GM19397 (cell line): ENCODE measurements at regions not wholly inside any gene's neighbourhood (a gene's known extent, or its start where the extent isn't known, plus 50 kb on each side); places are given as distances from the start of the nearest gene placed in this dataset.

Source experiments
- ATAC-seq: cut with Tn5 transposase; IDR thresholded peaks from one replicate; pipeline ENCODE4 v1.9.1; 2021; ENCODE audit warnings: mild to moderate bottlenecking, moderate library complexity; ENCODE audit not compliant: unreplicated experiment

GRCh38 chr13:32905063-32905863 is 111.0 kb upstream of the KL start:
- peak; percentile 88 for ATAC-seq

DNA sequence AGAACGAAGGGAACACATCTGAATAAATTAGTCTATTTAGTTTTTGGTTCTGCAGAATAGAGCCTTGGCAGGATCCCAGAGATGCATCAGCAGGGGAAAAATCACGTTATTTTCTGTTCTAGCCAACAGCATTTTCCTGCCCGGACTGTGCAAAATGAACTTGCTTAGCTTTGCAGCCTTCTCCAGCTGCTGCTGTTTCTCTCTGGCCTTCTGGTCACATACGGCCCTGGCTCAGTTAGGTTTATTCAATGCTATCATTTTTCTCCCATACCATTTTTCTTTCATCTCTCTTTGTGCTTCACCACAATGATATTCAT is 110.4 kb upstream of the KL start:
- peak; percentile 12 for ATAC-seq

- no peak for ATAC-seq
Observed at GRCh38 chr13:32907211-32907610, 109.0 kb upstream of the KL start.

GRCh38 chr13:32910530-32910929 is 105.7 kb upstream of the KL start:
- no peak for ATAC-seq

DNA sequence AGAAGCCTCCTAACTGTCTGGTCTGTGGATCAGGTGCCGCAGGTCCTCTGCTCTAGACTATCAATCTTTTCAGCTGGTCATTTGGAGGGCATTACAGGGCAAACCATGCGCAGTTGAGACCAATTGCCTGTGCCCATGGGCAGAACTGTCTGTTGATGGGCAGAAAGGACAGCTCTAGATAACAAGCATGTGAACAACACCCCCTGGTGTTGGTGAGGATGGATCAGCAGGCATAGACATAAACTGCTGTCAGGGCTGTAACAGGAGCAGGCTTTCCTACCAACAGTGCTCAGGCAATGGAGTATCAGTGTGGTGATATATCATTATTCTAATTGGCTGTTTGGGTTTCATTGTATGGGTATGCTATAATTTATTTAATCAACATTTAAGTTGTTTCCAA is 104.7 kb upstream of the KL start:
- no peak for ATAC-seq

- no peak for ATAC-seq
Observed at GRCh38 chr13:32914686-32915085, 101.5 kb upstream of the KL start.

GRCh38 chr13:32917504-32917903 is 98.7 kb upstream of the KL start:
- no peak for ATAC-seq

DNA sequence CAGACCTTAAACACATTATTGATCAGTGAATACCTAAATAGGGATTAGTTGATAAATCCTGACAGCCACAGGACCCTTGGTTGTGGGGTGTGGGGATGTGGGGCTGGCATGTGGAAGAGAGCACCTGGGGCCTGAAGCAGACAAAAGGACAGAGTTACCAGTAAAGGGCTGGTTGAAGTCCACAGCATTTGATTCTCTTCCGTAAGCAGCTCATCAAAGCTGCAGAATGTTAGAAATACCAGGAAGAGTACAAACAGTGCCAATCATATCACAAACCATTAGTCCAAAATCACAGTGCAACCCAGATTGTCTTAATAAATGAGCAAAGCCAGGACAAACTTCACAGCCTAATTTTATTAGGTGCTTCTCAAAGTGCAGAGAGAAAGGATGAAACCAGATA is 92.5 kb upstream of the KL start:
- no peak for ATAC-seq

DNA sequence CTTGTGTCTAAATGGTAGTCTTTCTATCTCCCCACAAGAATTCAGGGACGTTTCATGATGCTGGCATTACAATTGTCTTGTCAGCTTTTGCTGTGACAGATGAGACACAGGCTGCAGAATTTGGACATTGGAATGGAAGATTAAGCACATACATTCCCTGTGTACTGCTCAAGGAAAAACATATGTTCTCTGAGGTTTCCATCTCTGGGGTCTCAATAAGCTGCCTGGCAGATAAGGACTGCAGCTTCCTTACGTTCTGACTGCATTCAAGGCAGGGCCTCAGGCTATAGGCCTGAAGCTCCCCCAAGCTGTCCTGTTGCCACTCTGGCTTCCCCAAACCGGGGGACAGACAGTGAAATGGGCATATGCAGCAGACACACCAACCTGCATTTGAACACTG is 91.3 kb upstream of the KL start:
- no peak for ATAC-seq

GRCh38 chr13:32925506-32925905 is 90.7 kb upstream of the KL start:
- no peak for ATAC-seq

GRCh38 chr13:32932376-32932775 is 83.8 kb upstream of the KL start:
- ATAC-seq, result no peak

DNA sequence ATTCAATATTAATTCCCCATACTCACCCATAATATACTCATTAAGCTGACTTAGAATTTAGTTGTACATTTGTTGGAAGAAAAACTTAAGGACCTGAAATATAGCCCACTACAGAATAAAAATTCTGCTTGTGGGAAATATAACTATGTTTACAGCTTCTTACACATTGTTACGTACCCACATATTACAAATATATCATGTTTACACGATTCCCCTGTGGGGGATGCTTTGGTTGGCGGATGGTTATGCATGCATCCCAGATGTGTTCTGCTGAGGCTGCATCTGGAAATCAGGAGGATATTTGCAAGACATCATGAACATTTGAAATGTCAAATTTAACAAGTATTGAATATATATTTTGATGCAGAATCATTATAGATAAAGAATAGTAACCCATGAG is 79.5 kb upstream of the KL start:
- no peak for ATAC-seq

DNA sequence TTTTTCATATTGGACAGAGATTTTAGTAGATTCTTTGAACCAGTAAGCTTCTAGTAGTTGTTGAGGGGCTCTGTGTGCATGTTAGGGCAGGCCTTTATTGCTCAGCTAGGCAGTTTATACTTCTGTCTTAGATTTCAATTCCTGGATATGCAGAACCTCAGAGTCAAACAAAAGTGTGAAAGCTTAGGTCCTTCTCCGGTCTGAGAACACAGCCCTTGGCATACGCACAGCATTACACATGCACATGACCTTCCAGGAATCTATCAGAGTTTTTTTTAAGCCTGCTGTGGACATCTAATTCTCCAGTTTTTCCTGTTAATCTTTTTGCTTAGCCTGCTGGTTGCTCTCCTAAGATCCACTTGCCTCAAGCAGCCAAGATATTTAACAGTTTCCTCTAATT is 77.9 kb upstream of the KL start:
- ATAC-seq, result no peak

DNA sequence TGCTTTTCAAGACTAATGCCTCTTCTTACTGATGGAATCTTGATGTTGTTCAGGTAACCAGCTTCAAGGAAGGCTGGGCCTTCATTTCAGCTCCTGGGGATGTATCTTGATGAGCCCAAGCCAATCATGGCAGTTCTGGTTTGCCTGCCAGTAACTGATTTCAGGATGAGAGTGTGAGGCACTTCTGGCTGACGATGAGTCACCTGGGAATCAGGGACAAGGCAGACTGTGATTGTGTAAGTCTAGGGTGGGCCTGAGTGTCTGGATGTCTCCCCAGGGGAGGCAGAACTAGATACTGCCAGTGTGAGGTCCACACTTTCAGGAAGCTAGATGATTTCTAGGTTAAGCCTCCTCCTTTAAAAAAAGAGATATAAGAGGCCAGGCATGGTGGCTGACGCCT is 77.3 kb upstream of the KL start:
- ATAC-seq, result no peak

DNA sequence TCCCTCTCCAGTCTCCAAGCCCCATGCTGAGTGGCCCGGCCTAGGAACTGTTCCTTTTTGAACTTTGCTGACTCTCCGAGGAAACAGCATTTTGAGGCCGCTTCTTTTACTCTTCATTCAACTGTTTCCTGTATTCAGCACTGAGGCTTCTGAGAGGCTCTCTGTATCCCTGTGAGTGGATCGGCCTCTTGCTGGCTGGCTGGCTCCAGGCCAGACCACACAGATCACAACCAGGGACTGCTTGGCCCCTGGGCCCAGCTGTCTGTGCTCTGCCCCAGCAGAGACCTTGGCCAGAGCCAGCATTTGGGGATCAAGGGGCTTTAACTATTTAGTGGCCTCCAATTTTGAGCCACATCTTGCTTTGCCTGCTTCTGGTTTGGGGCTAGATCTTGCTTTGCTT is 75.6 kb upstream of the KL start:
- ATAC-seq, result no peak

DNA sequence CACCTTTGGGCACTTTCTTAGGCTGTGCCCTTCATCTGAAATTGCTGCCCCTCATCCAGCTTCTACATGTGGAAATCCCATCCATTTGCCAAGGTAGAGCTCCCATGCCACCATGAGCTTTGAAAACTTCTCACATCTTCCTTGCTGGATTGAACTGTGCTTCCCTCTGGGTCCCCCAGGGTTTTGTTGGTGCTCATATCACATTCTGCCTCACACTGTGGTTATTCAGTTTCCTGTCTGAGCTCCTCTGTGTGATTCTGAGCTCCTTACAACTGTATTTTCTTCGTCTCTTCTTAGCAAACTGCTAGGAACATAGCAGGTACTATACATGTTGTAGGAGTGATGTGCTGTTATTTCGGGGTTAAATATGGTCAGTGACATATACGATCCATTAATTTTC is 74.9 kb upstream of the KL start:
- ATAC-seq, result no peak

GRCh38 chr13:32946558-32946957 is 69.7 kb upstream of the KL start:
- ATAC-seq, result no peak

DNA sequence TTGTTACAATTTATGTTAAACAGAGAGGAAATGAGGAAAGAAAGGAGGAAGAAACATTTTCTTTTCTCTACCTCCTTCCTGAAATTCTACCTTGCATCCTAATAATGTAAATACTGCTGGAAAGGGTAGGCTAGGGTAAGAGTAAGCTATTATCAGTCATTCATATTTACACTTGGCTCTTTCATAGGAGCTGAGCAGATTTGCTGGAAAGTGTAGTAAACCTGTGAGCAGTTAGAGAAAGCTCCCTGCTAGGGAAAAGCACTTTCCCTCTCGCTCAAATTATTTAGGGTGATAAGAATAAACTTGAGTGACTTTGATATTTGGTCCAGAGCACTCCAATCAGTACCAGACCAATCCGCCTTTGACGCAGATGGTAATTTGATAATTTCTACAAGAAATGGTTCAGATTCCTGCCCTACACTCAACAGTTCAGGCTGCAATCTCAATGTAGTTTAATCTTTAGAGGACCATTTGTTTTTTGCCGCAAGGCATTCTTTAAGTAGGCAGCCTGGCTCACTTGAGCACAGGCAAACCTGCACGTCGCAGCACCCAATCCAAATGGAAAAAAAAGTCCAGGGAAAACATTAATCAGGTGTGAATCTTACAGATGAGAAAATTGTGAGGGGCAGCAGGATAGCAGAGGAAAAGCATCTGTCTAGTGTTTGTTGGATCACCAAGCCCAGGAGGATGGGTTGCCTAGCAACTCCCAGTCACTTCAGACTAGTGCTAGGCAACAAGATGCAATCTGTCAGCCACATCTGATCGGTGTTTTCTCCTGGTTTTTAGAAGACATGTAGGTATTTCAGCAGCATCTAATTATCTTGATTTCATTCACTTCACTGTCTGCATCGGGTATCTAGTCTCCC is 68.6 kb upstream of the KL start:
- ATAC-seq, result no peak

DNA sequence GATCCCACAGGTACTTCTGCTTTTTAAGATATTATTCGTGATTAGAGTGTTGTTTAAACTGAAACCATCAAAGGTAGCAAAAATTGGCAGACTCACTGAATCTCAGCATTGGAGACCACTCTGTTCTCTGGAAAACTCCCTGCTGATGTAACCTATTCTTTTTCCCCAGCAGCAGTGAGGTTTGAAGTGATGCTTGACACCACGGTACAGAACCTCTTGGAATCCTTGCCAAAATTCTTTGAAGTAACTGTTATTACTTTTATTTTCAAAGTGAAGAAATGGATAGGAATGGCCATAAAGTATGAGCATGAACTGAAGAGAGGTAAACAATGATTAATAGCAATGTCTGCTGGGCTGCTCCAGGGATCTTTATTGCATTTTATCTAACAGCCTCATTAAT is 66.4 kb upstream of the KL start:
- ATAC-seq, result no peak

DNA sequence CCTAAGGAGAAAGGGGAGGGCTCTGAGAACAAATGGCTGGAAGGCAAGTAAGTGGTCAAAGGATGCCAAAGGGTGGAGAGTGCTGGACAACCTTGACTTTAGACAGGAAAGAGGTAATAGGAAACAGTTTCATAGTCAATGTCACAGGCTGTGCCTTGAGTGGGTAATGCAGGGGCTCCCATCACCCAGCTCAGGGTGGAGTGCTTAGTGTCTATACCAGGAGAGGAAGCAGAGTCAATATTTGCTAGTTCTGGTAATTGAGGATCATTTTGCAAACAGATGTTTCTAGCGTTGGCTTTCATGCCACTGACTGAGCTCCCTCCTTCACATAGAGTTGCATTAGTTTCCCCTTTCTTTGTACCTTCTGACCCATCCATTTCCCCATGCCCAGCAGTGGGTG is 64.6 kb upstream of the KL start:
- no peak for ATAC-seq

GRCh38 chr13:32955881-32956594 is 60.2 kb upstream of the KL start:
- ATAC-seq, result no peak

- ATAC-seq, result no peak
Observed at GRCh38 chr13:32956595-32956933, 59.7 kb upstream of the KL start.
